Spleen (tissue), 7 donors: ENCODE measurements at regions not wholly inside any gene's neighbourhood (a gene's known extent, or its start where the extent isn't known, plus 50 kb on each side); places are given as distances from the start of the nearest gene placed in this dataset.

Experiments used
- POLR2A ChIP-seq, 3 donors: fragments of 450-650 bp; IDR thresholded peaks; one replicate each; pipeline ENCODE4 v1.5.1; 2017; ENCODE audit warnings: antibody characterized with exemption in 3 of 3, mild to moderate bottlenecking in 1 of 3
- POLR2AphosphoS5 ChIP-seq, 3 donors: sonication (generic); formaldehyde crosslinking; IDR thresholded peaks; one replicate each; pipeline ENCODE4 v1.5.1; 2017; ENCODE audit warnings: antibody characterized with exemption in 3 of 3
- TF ChIP-seq, protein P1 (sequence below), 11 experiments: fragments of 200-600 bp in 7 of 11; fragments of 450-650 bp in 4 of 11; sonication (generic) in 4 of 11; IDR thresholded peaks in 8 of 11; conservative IDR thresholded peaks in 3 of 11; 1 replicate in 7 of 11; 2 replicates in 4 of 11; pipeline versions ENCODE4 v1.4.0 to v1.8.0; 2016 to 2021; ENCODE audit warnings: antibody characterized with exemption in 11 of 11, inconsistent platforms in 4 of 11, mild to moderate bottlenecking in 1 of 11
- donor health status: DM: no; HTN: no; CAD: no; lungs with moderate emphysema.
- donor health status: DM: no; HTN: no; CAD: no.
- donor health status: DM: no; HTN: no; CAD: no.

DNA sequence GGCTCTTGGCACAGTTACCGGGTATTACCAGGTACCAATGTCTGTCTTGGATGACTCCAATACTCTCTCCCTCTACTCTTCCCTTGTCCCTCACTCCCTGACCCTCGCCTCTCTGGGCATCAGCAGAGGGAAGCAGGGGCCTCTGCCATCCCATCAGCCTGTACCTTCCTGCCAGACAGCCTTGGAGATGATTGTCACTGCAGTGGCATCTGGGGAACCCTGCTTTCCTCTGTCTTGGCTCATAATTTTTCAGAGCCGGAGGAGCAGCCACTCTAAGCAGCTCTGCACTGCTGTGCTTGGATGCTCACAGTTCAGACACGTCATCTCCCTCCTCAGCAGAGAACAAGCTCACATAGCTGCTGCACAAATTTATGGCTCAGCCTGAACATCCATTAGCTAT, 274.1 kb downstream of the SMARCA2 start:
- TF ChIP-seq POLR2AphosphoS5 (IDR thresholded peaks at IDR 0.05) (no peak), POLR2A (IDR thresholded peaks at IDR 0.05) (no peak)
- TF ChIP-seq, protein P1, sequence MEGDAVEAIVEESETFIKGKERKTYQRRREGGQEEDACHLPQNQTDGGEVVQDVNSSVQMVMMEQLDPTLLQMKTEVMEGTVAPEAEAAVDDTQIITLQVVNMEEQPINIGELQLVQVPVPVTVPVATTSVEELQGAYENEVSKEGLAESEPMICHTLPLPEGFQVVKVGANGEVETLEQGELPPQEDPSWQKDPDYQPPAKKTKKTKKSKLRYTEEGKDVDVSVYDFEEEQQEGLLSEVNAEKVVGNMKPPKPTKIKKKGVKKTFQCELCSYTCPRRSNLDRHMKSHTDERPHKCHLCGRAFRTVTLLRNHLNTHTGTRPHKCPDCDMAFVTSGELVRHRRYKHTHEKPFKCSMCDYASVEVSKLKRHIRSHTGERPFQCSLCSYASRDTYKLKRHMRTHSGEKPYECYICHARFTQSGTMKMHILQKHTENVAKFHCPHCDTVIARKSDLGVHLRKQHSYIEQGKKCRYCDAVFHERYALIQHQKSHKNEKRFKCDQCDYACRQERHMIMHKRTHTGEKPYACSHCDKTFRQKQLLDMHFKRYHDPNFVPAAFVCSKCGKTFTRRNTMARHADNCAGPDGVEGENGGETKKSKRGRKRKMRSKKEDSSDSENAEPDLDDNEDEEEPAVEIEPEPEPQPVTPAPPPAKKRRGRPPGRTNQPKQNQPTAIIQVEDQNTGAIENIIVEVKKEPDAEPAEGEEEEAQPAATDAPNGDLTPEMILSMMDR (IDR thresholded peaks at IDR 0.05 in 8 of 11, conservative IDR thresholded peaks at IDR 0.05 in 3 of 11) = no peak
